ENCODE measurements at regions not wholly inside any gene's neighbourhood (a gene's known extent, or its start where the extent isn't known, plus 50 kb on each side); places are given as distances from the start of the nearest gene placed in this dataset.

DNA sequence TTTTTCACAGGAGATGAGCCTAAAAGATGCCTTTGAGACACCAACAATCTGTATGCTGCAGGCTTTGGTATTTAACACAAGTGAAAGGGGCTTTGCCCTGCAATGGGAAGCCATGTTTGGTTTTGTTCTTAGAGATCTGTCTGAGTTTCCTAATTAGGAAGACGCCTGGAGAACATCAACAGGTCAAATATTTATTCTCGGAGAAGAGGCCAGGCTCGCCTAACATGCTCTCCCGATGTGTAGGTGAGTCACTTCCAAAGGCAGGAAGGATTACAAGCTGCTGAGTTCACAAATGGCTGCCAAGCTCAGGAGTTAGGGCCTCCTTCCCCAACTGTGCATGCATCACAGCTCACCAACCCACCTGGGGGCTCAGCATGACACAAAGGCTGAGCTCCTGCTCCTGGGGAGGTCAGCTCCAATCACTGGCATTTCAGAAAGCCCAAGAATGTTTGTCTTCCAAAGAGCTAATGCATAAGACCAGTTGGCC, 119.5 kb upstream of the PRICKLE2 start:
- DNase-seq, result no peak
- H3K4me1 ChIP-seq, result peaks cover 0 to 4% (median 0%) of the 10 kb centered on the region in 6 donors
- 72 to 90% (median 83%) methylated on average over 4 of the region's 4 CpGs for WGBS, 5 donors
- H3K9me3 ChIP-seq, result no peaks in the 10 kb centered on the region
- intact Hi-C loops (cut with DNase I; ENCODE audit: low total_unique reads), result no loop called here
- no peak for TF ChIP-seq CTCF (IDR thresholded peaks at IDR 0.05 in 8 of 11, conservative IDR thresholded peaks at IDR 0.05 in 3 of 11)
- no peaks in the 10 kb centered on the region for H3K27me3 ChIP-seq (replicated peaks in 1 of 7)
- H3K36me3 ChIP-seq, result no peaks in the 10 kb centered on the region
- no peak overlapping the region for H3K27ac ChIP-seq
- no peak overlapping the region for H3K4me3 ChIP-seq

- Histone ChIP-seq H3K36me3 (no peaks in the 10 kb centered on the region), H3K9me3 (no peaks in the 10 kb centered on the region), H3K27ac (no peak overlapping the region), H3K4me3 (no peak overlapping the region), H3K27me3 (replicated peaks in 1 of 7) (no peaks in the 10 kb centered on the region), H3K4me1 (peaks cover 0 to 4% (median 0%) of the 10 kb centered on the region in 6 donors)
- intact Hi-C loops (cut with DNase I; ENCODE audit: low total_unique reads), result no loop called here
- TF ChIP-seq POLR2AphosphoS5 (IDR thresholded peaks at IDR 0.05) (no peak), CTCF (IDR thresholded peaks at IDR 0.05 in 8 of 11, conservative IDR thresholded peaks at IDR 0.05 in 3 of 11) (no peak), POLR2A (IDR thresholded peaks at IDR 0.05) (no peak)
- DNase-seq, result no peak
- WGBS, 5 donors, result 75 to 91% (median 79%) methylated on average over 8 of the region's 8 CpGs
Observed at GRCh38 chr3:64343689-64344430, 118.6 kb upstream of the PRICKLE2 start.

DNA sequence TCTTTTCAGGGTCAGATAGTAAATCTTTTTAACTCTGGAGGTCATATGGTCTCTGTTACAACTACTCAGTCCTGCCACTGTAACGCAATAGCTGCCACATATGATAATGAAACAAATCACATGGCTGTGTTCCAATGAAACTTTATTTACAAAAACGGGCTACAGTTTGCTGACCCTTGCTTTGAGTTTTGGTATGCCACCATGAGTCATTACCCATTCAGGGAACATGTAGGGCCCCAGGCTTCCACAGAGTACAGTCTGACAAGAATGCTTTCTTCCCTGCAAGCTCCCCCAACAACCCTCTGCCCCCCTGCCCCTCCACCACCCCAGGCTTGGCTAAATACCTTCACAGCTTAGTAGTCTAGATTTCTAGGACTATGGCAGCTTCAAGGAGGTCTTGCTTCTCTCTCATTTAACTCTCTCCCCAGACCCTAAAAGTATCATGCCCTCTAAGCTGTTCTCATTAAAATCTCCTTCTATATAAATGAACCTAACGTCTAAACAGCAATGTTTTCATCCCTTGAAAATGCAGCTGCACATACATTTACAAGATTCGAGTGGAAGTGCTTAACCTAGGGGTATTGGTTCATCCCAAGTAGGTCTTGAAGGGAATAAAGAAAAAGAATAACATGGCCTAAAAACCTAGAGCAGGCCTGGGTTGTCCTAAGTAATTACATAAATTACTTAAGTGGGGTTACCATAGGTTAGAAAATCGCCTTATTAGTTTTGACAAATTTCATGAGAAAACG, 117.8 kb upstream of the PRICKLE2 start:
- Histone ChIP-seq H3K36me3 (no peaks in the 10 kb centered on the region), H3K9me3 (no peaks in the 10 kb centered on the region), H3K27ac (peak overlapping the region in 1 of 8 donors; percentile 3), H3K27me3 (replicated peaks in 1 of 7) (no peaks in the 10 kb centered on the region), H3K4me1 (peaks cover 0 to 4% (median 0%) of the 10 kb centered on the region in 6 donors), H3K4me3 (no peak overlapping the region)
- 66 to 85% (median 76%) methylated on average over 6 of the region's 6 CpGs for WGBS, 5 donors
- no peak for DNase-seq
- intact Hi-C loops (cut with DNase I; ENCODE audit: low total_unique reads), result no loop called here
- no peak for TF ChIP-seq CTCF (IDR thresholded peaks at IDR 0.05 in 8 of 11, conservative IDR thresholded peaks at IDR 0.05 in 3 of 11)
- TF ChIP-seq POLR2AphosphoS5 (IDR thresholded peaks at IDR 0.05), result no peak
- TF ChIP-seq POLR2A (IDR thresholded peaks at IDR 0.05), result no peak

DNA sequence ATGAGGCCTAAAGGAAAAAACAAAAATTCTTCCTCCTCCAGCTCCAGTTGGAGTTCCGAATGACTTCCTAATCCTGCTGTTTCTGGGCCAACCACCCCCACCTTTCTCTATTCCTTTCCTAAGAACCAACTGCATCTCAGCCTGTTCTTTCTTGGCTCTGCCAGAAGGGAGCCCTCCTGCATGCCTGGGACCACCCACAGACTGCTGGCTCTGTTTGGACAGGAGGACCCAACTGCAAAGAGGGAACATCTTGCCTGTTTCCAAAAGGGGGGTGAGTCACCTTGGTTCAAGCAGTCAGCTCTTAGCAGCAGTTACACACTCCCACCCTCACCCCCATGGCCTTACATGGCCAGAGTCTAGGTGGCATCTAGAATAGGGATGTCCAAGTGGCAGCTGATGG, 116.0 kb upstream of the PRICKLE2 start:
- Histone ChIP-seq H3K36me3 (no peaks in the 10 kb centered on the region), H3K27me3 (replicated peaks in 1 of 7) (no peaks in the 10 kb centered on the region), H3K4me3 (no peak overlapping the region), H3K9me3 (no peaks in the 10 kb centered on the region), H3K27ac (peak overlapping the region in 3 of 8 donors; percentile 17 to 56 (median 35)), H3K4me1 (peaks cover 0 to 4% (median 0%) of the 10 kb centered on the region in 6 donors)
- no peak for DNase-seq
- intact Hi-C loops (cut with DNase I; ENCODE audit: low total_unique reads), result no loop called here
- 72 to 90% (median 86%) methylated on average over 1 of the region's 1 CpG for WGBS, 5 donors
- no peak for TF ChIP-seq POLR2A (IDR thresholded peaks at IDR 0.05)
- no peak for TF ChIP-seq CTCF (IDR thresholded peaks at IDR 0.05 in 8 of 11, conservative IDR thresholded peaks at IDR 0.05 in 3 of 11)
- TF ChIP-seq POLR2AphosphoS5 (IDR thresholded peaks at IDR 0.05), result no peak

All from spleen (tissue), 11 donors.